Activated CD8-positive, alpha-beta memory T cell treated with anti-CD3 and anti-CD28 coated beads for 48 hours (primary cell): ENCODE measurements at regions not wholly inside any gene's neighbourhood (a gene's known extent, or its start where the extent isn't known, plus 50 kb on each side); places are given as distances from the start of the nearest gene placed in this dataset.
"Not testable (repeated sequence)": the region's sequence is repeated elsewhere in the genome, so short reads cannot be mapped to it uniquely, and the experiment has no call there.

Source experiments
- DNase-seq, 3 experiments: peaks; one replicate each; pipeline ENCODE4 v3.0.0-alpha.2; 2020; ENCODE audit warnings: low read depth in 2 of 3, low spot score in 2 of 3

DNA sequence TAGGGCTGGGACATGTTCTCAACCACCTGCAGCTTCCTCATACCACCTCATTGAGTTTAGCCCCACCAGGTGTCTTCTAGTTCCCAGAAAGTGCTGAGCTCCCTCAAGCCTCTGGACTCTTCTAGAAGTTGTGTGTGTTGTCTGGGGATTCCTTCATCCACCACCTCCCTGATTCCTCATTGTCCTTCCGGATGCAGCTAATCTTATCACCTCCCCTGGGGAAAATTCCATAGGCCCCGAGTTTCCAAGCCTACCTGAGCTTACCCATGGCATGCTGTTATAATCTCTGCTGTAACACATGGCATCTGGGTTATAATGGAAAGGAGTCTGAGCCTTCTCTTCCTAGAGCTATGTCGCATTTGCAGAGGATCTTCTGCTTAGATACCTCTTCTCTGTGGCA is 243.5 kb upstream of the SDK2 start:
- DNase-seq, result no peak

DNA sequence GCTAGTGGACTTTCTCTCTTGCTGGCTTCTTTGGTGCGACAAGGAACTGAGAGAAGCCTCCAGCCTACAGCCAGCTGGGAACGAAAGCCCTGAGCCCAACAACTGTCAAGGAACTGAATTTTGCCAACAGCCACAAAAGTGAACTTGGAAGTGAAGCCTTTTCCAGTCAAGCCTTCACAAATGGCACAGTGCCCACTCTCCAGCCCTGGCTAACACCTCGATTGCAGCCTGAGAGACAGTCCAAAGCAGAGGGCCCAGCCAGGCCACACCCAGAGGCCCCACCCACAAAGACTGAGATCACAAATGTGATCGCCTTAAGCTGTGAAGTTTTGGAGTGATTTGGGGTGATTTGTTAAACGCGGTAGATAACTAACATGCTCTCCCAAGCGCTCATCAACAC is 244.6 kb upstream of the SDK2 start:
- DNase-seq, result no peak

DNA sequence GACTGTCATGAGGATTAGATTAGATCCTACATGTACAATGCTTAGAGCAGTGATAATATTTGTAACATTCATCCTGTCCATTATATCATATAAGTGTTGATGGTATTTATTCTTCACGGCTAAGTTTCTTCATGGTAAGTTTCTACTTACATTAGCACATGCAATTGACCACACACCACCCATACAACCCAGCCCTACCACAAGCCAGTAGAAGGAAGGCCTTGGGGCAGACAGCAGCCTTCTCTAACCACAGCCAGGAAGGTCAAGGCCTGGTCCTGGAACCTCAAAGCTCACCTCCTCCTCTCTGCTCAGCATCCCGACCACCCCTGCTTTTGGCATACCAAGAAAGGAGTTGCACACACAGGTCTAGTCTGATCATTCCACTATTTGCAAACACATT is 245.2 kb upstream of the SDK2 start:
- DNase-seq, result no peak

DNA sequence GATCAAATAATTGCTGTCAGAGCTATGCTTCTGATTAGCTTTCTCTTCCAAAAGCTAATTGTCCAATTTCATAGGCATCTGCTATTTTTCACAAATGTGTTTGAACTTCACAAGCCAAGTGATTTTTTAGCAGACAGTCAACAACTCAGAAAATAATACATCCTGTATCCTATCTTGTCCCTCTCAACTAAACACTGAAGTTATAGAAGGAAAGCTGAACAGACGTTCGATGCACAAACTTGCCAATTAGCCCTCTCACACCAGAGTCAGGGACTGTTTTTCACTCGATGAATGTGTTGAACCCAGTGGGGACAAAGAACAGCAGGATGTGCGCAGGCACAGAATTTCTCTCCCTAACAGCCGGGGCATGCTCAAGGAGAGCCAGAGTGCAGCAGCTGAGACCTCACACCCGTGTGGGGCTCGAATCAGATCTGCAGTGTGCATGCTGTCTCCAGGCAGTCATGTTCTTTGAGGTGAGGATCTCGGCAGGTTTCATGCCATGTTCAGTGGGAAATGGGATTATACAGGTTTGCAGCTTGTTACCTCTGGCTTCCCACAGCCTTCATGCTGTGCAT is 246.7 kb upstream of the SDK2 start:
- no peak for DNase-seq

DNA sequence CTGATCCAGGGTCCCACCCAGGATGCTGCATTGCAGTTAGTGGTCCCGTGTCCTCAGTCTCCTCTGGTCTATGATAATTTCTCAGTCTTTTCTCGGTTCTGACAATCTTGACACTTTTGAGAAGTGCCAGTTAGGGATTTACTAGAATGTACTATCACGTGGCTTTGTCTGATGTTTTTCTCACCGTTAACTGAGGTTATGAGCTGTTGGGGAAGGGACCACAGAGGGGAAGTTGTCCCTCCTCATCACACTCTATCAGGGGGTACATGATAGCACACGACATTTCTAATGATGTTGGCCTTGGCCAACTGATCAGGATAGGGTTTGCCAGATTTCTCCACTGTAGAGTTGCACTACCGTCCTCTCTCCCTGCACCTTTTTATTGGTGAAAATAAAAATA is 250.9 kb upstream of the SDK2 start:
- no peak for DNase-seq

DNA sequence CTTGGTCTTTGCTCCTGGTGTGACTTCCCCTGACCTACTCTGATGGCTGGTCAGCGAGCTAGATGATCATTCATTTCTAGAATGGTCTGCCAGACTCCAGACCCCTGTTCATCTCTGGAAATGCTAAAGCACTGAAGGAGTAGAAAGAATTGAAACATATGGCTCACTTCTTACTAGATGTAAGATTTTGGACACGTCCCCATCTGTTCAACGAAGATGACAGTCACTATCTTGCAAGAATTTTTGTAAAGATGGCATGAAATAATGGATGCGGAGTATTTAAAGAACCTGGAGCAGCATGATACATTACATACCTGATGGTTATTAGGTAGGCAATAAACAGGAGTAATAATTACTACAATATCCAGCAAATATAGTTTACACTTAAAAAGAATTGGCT is 252.7 kb upstream of the SDK2 start:
- DNase-seq, result no peak

DNA sequence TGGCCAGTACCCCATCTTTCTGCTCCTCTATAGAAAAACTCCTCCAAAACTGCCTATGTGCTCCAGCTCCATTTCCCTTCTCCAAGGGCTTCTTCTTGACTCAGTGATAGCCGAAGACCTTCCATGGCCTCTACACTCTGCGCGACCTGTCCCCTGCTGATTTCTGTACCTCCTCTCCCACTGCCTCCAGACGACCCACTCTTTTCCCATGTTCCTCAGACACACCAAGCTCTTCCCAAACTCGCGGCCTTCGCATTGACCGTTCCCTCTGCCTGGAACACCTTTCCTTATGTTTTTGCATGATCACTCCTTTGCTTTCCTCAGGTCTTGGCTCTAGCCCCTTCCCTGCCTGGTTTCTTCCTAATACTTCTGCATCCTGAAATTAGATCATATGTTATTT is 255.6 kb upstream of the SDK2 start:
- no peak for DNase-seq

DNA sequence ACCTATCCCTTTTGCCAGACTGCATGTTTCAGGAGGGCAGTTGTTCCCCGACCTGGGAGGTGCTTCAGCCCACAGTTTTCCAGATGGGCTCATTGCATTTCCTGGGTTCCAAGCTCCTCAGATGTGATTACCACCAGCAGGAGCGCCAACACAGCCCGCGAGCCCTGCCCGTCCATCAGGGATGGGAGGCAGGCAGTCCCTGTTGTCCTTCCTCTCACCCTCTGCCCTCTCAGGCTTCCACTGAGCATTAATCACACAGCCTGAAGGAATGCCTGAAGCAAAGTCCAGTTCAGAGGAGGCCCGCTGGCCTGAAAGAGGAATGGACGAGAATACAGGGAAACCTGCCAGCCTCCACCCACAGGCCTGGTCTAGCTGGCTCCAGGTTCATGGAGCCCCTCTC is 256.3 kb upstream of the SDK2 start:
- no peak for DNase-seq

DNA sequence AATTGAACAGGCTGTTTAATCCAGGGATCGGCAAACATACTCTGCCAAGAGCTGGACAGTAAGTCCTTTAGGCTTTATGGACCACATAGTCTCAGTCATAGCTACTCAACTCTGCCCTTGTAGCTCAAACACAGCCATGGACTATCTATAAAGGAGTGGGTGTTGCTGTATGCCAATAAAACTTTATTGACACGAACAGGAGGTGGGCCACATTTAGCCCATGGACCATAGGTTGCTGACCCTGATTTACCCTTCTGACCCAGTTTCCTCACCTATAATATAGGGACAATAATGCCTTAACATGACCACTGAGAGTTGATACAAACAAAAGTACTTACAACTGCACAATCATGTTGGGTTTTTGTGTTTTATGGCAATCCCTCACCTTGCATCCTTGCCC is 257.0 kb upstream of the SDK2 start:
- DNase-seq, result no peak

DNA sequence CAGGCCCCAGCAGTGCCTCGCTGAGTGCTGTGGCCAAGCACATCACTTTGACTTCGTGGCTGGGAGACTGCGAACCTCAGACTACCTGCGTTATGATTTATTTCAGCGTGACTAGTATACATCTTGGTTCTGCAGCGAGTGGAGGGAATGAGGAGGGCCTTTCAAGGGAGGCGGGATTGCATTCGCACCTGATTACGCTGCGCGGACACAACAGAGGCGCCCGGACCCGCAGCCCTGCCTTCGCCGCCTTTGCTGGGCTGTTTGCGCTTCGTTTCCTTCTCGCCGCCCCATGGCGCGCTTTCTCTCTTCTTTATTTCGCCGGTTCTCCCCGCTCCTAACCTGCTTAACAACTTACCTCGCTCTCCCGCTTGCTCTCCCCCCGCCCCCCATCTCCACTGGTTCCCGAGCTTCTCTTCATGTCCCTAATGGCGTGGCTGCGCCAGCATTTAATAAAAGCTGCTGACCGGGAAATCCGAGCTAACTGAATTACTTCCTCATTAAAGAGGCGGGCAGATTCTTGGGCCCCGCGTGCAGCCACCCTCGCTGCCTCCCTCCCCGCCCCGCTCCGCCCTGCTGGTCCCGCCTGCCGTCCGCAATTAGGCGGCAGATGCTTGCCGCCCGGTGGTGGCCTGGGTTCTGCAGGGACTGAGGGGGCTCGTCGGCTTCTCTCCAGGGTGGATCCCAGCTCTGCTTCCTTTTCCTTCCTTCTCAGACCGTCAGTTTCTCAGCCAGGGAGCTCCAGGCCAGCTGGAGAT is 257.6 kb upstream of the SDK2 start:
- peak in 1 of 3 experiments; percentile 4 for DNase-seq

DNA sequence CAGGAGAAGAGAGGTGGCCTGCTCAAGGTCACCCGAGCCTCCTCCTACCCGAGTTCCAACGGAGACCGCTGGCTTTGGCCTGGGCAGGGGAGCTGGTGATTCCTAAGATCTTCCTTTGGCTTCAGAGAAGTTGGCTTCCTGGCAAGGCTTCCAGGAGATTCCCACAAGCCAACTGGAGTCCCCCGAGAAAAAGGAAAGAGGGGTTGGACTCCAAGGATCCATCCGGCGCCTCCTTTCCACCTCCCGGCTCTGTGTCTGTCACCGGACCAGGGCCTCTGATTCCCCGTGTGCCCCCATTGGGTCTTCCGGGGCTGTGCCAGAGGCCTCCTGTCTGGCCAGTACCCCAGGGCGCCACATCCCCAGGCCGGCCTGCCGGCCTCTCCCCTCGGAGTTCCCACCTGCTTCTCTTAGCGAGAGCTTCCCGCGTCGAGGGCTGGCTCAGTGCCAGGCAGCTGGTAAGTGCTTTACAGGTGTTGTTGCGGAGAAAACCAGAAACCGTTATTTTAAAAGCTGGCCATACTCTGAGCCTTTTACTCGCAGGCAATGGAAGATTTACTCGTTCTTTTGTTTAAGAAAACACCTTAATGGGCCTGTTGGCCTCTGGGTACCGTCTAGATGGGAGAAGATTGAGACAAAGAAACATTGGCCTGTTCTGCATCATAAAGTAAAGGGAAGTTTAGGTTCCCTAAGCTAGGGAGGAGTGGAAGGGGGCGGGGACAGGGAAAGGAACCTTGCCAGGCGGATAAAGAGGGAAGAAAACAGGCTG is 258.4 kb upstream of the SDK2 start:
- DNase-seq, result no peak

DNA sequence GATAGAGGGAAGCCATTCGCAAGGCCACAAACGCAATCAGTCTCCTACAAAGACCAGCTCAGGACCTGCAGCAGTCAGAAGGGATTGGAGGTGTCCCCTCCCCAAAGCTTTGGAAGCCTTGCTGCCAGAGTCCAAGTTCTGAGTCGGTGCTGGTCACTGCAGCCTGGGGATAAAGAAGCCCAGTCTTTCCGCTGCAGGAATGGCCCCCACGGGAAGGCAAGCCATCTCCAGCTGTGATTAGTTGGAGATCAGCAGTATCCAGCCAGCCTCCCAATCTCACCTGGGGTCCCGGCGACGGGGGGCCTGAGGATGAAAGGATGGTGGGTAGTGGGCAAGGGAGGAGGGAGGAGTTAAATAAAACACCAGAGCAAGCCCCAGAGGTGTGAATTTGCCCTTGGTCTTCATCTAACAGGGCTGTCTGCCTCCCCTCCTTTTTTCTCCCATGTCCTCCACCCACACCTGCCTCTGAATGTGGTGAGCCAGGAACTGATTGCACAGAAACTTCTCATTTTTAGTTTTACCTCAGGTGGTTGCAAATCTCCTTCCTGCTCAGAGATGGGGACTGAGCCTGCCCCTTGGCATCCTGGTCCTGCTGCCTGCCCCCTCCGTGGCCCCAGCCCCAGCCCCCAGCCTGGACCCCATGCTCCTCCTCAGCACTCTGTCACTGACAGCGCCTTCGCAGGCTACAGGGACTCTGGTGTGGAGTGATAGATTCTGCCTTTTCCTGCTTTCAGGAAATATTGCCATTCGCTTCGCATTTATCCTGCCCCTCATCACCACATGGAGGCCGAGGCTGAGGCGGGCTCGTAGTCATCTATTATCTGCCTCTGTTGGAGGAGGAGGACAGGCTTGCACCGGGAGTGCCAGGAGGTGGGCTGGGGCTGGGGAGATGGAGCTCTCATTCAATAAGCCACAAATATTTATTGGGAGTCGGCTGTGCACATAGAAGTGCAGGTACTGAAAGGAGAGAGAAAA is 262.9 kb upstream of the SDK2 start:
- no peak for DNase-seq

DNA sequence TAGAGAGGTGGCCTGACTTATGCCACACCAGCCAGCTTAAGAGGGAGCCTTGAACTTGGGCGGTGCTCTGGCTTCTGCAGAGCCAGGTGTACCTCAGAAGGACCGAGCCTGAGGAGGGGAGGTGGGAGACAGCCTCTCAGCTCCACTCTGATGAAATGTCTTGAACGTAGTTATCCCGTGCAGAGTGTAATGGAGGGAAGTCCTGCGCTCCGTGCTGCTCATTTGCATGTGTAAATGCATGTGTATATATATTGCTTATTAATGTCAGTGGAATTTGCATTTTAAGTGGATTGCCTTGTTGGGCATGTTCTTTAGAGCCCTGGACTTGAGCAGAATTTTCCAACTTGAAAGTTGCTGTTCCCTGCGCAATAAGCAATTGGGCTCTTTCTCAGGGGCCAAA is 264.9 kb upstream of the SDK2 start:
- DNase-seq, result no peak

DNA sequence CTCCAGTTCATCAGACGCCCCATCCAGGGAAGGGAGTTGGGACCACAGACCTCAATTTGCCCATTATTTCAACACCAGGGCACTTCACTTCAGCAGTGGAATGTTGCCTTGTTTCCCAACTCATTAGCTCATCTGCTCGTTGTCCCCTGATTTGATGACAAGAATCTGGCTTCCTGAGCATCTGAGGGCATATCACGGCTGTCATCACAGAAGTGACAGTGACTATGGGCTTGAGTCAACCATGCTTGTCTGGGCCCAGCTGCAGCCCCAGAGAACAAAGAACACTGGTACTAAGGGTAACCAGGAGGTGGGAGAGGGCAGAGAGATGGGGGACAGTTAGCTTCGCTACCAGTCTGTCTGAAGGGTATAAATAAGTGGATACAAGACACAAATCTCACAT is 266.0 kb upstream of the SDK2 start:
- DNase-seq, result no peak

DNA sequence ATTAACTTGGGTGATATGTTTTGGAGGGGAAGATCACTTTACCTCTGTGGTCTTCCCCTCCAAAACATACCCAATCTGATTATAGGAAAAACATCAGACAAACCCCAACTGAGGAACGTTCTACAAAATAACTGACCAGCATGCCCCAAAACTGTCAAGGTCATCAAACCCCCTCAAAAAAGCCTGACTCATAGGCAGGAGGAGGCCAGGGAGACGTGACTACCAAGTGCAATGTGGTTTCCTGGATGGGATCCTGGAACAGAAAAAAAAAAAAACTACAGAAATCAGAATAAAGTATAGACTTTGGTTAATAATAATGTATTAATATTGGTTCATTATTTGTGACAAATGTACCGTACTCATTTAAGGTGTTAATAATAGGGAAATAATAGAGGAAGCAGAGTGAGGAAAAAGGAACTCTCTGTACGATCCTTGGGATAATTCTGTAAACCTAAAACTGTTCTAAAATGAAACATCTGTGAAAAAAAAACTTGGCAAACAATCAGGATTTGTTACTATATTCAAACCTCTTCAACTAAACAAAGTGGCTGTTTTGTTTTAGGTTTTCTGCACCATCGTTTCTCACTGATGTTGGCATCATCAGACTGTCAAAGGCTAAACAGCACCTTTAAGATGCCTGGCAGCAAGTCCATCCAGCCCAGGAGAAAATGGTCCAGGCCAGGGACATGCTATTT is 266.7 kb upstream of the SDK2 start:
- no peak for DNase-seq

DNA sequence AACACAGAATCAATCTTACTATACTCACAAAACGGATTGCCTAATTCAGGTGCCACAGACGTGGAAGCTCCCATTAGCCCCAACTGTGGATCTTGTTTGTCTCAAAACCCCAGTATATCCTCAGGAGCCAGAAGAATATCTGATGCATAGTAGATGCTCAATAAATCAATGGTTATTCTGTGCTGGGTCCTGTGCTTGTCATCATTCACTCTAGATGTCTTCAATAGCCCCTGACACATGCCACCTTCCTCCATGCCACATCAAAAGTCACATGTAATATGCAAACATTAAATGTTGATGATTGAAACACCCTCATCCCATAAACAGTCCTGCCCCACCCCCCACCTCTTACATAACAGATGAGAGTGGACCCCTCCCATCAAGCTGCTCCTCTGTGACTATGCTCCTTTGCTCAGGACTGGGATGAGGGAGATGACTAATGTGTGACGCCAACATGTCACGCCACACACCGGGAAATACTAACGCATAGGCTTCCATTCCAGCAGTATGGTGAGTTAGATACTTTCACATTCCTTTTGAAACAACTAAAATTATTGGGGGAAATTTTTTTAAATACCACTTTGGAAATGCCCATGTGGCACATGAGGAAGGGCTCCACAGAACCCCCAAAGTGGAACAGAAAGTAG is 267.6 kb upstream of the SDK2 start:
- no peak for DNase-seq

DNA sequence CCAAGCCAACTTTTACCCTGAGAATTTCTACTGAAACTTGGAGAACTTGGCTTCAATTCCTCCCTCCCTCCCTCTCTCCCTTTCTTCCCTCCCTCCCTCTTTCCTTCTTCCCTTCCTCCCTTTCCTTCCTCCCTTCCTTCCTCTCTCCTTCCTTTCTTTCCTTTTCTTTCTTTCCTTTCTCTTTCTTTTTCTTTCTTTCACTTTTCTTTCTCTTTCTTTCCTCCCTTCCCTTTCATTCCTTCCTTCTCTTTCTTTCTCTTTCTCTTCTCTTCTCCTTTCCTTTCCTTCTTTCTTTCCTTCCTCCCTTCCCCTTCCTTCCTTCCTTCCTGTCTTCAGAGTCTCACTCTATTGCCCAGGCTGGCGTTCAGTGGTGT is 268.1 kb upstream of the SDK2 start:
- DNase-seq, result no peak

DNA sequence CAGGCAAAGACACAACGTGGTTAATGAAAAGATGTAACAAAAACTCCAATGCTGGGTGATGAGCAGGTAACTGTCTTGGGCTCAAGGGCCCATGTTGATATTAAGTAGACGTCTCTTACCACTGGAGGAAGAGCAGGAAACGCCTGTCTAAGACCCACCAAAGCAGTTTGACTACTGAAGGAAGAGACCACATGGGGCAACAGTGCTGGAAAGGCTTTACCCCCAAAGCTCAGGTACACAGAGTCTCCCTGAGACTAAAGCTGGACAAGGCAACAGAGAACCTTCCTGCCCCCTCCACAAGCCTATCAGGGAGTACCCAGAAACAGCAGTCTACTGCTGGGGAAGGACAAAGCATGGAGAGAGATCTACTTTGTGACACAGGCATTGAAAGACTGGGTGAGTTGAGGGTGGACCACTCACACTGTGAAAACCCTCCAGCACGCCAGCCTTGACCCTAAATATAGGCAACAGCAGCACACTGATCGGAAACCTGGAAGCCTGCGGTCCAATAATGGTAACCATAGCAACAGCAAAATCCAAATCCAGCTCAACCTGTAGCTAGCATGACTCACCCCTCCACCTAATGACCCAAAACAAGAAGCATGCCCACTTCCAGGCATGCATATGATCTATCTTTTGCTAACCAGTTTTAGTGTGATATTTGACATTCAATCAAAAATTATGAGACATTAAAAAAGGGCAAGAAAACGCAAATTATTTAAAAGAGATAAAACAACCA is 270.5 kb upstream of the SDK2 start:
- DNase-seq, result no peak

DNA sequence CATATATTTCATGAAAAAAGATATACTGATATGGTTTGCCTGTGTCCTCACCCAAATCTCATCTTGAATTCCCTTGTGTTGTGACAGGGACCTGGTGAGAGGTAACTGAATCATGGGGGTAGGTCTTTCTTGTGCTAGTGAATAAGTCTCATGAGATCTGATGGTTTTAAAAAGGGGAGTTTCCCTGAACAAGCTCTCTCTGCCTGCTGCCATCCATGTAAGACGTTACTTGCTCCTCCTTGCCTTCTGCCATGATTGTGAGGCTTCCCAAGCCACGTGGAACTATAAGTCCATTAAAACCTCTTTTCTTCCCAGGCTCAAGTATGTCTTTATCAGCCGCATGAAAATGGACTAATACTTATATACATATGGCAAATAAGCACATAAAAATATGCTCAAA is 274.8 kb upstream of the SDK2 start:
- not testable (repeated sequence) for DNase-seq

DNA sequence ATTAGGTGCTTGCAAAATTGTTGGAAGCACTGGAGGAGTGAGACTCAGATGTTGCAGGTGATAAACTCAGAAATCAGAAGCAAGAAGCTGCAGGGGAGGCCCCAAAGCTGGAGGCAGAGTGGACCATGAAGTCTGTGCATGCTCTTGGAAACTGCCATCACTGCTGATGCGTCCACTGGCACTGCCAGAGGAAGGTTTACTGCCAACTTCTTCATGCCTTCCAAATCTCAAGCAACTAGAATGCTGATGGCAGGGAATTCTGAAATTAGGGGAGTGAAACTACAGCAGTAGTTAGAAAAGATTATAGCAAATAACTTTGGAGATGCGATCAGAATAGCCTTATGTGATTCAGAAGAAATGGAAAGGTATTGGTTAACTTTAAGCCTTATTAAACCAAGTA is 277.1 kb upstream of the SDK2 start:
- DNase-seq, result no peak
